Parathyroid adenoma (tissue), 2 donors: ENCODE measurements at regions not wholly inside any gene's neighbourhood (a gene's known extent, or its start where the extent isn't known, plus 50 kb on each side); places are given as distances from the start of the nearest gene placed in this dataset.
A peak's percentile ranks its signal among the peaks of the same experiment; 100 is the strongest.
"Not testable (repeated sequence)": the region's sequence is repeated elsewhere in the genome, so short reads cannot be mapped to it uniquely, and the experiment has no call there.

Experiments used
- H2AFZ ChIP-seq: fragments of 300-600 bp; sonication (generic); one replicate; pipeline ENCODE4 v1.7.0; 2017; ENCODE audit warnings: antibody characterized with exemption, mild to moderate bottlenecking
- H3K27ac ChIP-seq: fragments of 300-600 bp; sonication (generic); one replicate; pipeline ENCODE4 v1.7.0; 2017
- H3K27me3 ChIP-seq: fragments of 300-600 bp; sonication (generic); one replicate; pipeline ENCODE4 v1.7.0; 2017; ENCODE audit warnings: low read length; ENCODE audit not compliant: control insufficient read depth, insufficient read depth
- H3K36me3 ChIP-seq: fragments of 300-600 bp; sonication (generic); one replicate; pipeline ENCODE4 v1.7.0; 2017; ENCODE audit warnings: low read length; ENCODE audit not compliant: control insufficient read depth, insufficient read depth
- H3K4me1 ChIP-seq: fragments of 300-600 bp; sonication (generic); one replicate; pipeline ENCODE4 v1.7.0; 2017; ENCODE audit warnings: control low read depth
- H3K4me2 ChIP-seq: fragments of 300-600 bp; sonication (generic); one replicate; pipeline ENCODE4 v1.7.0; 2017; ENCODE audit warnings: low read length
- H3K4me3 ChIP-seq: fragments of 300-600 bp; sonication (generic); one replicate; pipeline ENCODE4 v1.7.0; 2017; ENCODE audit warnings: low read depth, low read length
- H3K79me2 ChIP-seq: fragments of 300-600 bp; sonication (generic); one replicate; pipeline ENCODE4 v1.7.0; 2017; ENCODE audit warnings: control low read depth
- H3K9ac ChIP-seq: fragments of 300-600 bp; sonication (generic); one replicate; pipeline ENCODE4 v1.7.0; 2017; ENCODE audit warnings: mild to moderate bottlenecking
- H3K9me3 ChIP-seq: fragments of 300-600 bp; sonication (generic); one replicate; pipeline ENCODE4 v1.7.0; 2017; ENCODE audit warnings: low read length; ENCODE audit not compliant: control insufficient read depth
- TF ChIP-seq, protein P1 (sequence below): fragments of 300-600 bp; sonication (generic); IDR thresholded peaks from one replicate; pipeline ENCODE4 v1.7.0; 2017; ENCODE audit warnings: antibody characterized with exemption, mild to moderate bottlenecking
- donor health status: primary hyperparathyroidism.

GRCh38 chr2:40658941-40659340 is 207.1 kb upstream of the SLC8A1 start:
- H3K4me1 ChIP-seq, result no peaks in the 10 kb centered on the region
- TF ChIP-seq, protein P1, sequence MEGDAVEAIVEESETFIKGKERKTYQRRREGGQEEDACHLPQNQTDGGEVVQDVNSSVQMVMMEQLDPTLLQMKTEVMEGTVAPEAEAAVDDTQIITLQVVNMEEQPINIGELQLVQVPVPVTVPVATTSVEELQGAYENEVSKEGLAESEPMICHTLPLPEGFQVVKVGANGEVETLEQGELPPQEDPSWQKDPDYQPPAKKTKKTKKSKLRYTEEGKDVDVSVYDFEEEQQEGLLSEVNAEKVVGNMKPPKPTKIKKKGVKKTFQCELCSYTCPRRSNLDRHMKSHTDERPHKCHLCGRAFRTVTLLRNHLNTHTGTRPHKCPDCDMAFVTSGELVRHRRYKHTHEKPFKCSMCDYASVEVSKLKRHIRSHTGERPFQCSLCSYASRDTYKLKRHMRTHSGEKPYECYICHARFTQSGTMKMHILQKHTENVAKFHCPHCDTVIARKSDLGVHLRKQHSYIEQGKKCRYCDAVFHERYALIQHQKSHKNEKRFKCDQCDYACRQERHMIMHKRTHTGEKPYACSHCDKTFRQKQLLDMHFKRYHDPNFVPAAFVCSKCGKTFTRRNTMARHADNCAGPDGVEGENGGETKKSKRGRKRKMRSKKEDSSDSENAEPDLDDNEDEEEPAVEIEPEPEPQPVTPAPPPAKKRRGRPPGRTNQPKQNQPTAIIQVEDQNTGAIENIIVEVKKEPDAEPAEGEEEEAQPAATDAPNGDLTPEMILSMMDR, result no peak
- H3K27me3 ChIP-seq, result no peaks in the 10 kb centered on the region
- no peaks in the 10 kb centered on the region for H3K79me2 ChIP-seq
- no peaks in the 10 kb centered on the region for H3K9me3 ChIP-seq
- no peaks in the 10 kb centered on the region for H3K36me3 ChIP-seq
- H2AFZ ChIP-seq, result no peak overlapping the region
- H3K9ac ChIP-seq, result no peak overlapping the region
- H3K4me2 ChIP-seq, result no peak overlapping the region
- no peak overlapping the region for H3K27ac ChIP-seq
- H3K4me3 ChIP-seq, result no peak overlapping the region

- no peak overlapping the region for H3K9ac ChIP-seq
- no peaks in the 10 kb centered on the region for H3K27me3 ChIP-seq
- no peaks in the 10 kb centered on the region for H3K36me3 ChIP-seq
- H3K27ac ChIP-seq, result no peak overlapping the region
- no peaks in the 10 kb centered on the region for H3K4me1 ChIP-seq
- TF ChIP-seq, protein P1, result no peak
- no peaks in the 10 kb centered on the region for H3K9me3 ChIP-seq
- H3K4me2 ChIP-seq, result no peak overlapping the region
- no peak overlapping the region for H3K4me3 ChIP-seq
- no peaks in the 10 kb centered on the region for H3K79me2 ChIP-seq
- H2AFZ ChIP-seq, result no peak overlapping the region
Observed at GRCh38 chr2:40665493-40666232, 213.8 kb upstream of the SLC8A1 start.

DNA sequence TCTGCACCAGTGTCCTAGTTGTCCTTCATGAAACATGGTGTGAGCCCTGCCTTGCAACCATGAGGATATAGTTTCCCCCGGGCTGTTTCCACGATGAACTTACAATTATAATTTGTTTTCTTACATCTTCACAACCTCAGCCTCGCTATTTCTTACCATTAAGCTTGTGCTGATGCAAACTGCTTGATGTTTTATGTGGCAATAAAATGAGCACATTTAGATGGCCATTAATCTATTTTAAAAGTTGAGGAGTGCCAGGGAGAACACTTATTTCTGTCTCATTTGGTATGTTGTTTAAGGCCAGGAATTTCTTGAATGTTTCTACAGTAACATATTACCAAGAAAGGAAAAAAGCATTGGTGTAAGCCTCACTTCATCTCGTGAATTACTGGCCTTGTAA is 214.5 kb upstream of the SLC8A1 start:
- no peaks in the 10 kb centered on the region for H3K27me3 ChIP-seq
- H3K79me2 ChIP-seq, result no peaks in the 10 kb centered on the region
- H3K4me2 ChIP-seq, result no peak overlapping the region
- H2AFZ ChIP-seq, result no peak overlapping the region
- no peak overlapping the region for H3K27ac ChIP-seq
- no peaks in the 10 kb centered on the region for H3K4me1 ChIP-seq
- H3K4me3 ChIP-seq, result no peak overlapping the region
- TF ChIP-seq, protein P1, result no peak
- H3K36me3 ChIP-seq, result no peaks in the 10 kb centered on the region
- no peaks in the 10 kb centered on the region for H3K9me3 ChIP-seq
- no peak overlapping the region for H3K9ac ChIP-seq

- no peak overlapping the region for H3K4me3 ChIP-seq
- H3K27me3 ChIP-seq, result no peaks in the 10 kb centered on the region
- H3K36me3 ChIP-seq, result no peaks in the 10 kb centered on the region
- no peaks in the 10 kb centered on the region for H3K9me3 ChIP-seq
- peak overlapping the region; percentile 31 for H2AFZ ChIP-seq
- H3K4me2 ChIP-seq, result peak overlapping the region; percentile 3
- no peak overlapping the region for H3K9ac ChIP-seq
- H3K4me1 ChIP-seq, result no peaks in the 10 kb centered on the region
- no peaks in the 10 kb centered on the region for H3K79me2 ChIP-seq
- peak overlapping the region; percentile 34 for H3K27ac ChIP-seq
- TF ChIP-seq, protein P1, result no peak
Observed at GRCh38 chr2:40668425-40668824, 216.5 kb upstream of the SLC8A1 start.

GRCh38 chr2:40676134-40676790 is 224.4 kb upstream of the SLC8A1 start:
- H3K79me2 ChIP-seq, H3K27me3 ChIP-seq, H3K27ac ChIP-seq, H3K9me3 ChIP-seq, H3K4me2 ChIP-seq, H3K4me1 ChIP-seq, H3K36me3 ChIP-seq, H3K4me3 ChIP-seq, H3K9ac ChIP-seq, H2AFZ ChIP-seq: not testable (repeated sequence)
